DND-41 (cell line): ENCODE measurements at regions not wholly inside any gene's neighbourhood (a gene's known extent, or its start where the extent isn't known, plus 50 kb on each side); places are given as distances from the start of the nearest gene placed in this dataset.

Experiments used
- ATAC-seq: fragments of 200-7000 bp; cut with Tn5 transposase; 3 replicates; pipeline ENCODE4 v1.9.1; 2021; ENCODE audit warnings: low read depth; ENCODE audit not compliant: insufficient read depth
- DNase-seq: peaks from one replicate; pipeline ENCODE4 v3.0.0-alpha.2; 2020
- H2AFZ ChIP-seq: 2 replicates; pipeline ENCODE4 v1.6.0; 2012; ENCODE audit warnings: low read depth, low read length
- H3K27ac ChIP-seq: 2 replicates; pipeline ENCODE4 v1.5.1; 2012; ENCODE audit warnings: low read length, inconsistent platforms
- H3K27me3 ChIP-seq: fragments of 200-600 bp; sonication (generic); 2 replicates; pipeline ENCODE4 v1.6.0; 2012; ENCODE audit warnings: low read length, mild to moderate bottlenecking, inconsistent platforms; ENCODE audit not compliant: insufficient read depth, poor library complexity
- H3K36me3 ChIP-seq: 2 replicates; pipeline ENCODE4 v1.5.1; 2012; ENCODE audit warnings: low read length, inconsistent platforms; ENCODE audit not compliant: insufficient read depth
- H3K4me1 ChIP-seq: 2 replicates; pipeline ENCODE4 v1.5.1; 2012; ENCODE audit warnings: mild to moderate bottlenecking, low read length; ENCODE audit not compliant: insufficient read depth
- H3K4me2 ChIP-seq: 2 replicates; pipeline ENCODE4 v1.6.0; 2012; ENCODE audit warnings: mild to moderate bottlenecking, moderate library complexity, low read length, inconsistent platforms; ENCODE audit not compliant: insufficient read depth
- H3K4me3 ChIP-seq, 2 experiments: fragments of 200-600 bp in 1 of 2; shearing (Covaris generic) in 1 of 2; 2 replicates each; pipeline ENCODE4 v1.5.1; 2012 to 2016; ENCODE audit warnings: inconsistent platforms in 2 of 2, low read length in 2 of 2, mild to moderate bottlenecking in 2 of 2, low read depth in 1 of 2, moderate library complexity in 1 of 2
- H3K79me2 ChIP-seq: 2 replicates; pipeline ENCODE4 v1.6.0; 2012; ENCODE audit warnings: low read length, inconsistent platforms; ENCODE audit not compliant: insufficient read depth
- H3K9ac ChIP-seq: 2 replicates; pipeline ENCODE4 v1.6.0; 2012; ENCODE audit warnings: low read depth, mild to moderate bottlenecking, inconsistent platforms, low read length, moderate library complexity
- H3K9me3 ChIP-seq: 2 replicates; pipeline ENCODE4 v1.5.1; 2012; ENCODE audit warnings: low read length, moderate library complexity, mild to moderate bottlenecking, inconsistent platforms; ENCODE audit not compliant: insufficient read depth, severe bottlenecking
- H4K20me1 ChIP-seq: 2 replicates; pipeline ENCODE4 v1.6.0; 2012; ENCODE audit warnings: low read length; ENCODE audit not compliant: insufficient read depth
- CTCF ChIP-seq: IDR thresholded peaks from 2 replicates; pipeline ENCODE4 v1.5.1; 2012; ENCODE audit warnings: borderline replicate concordance, low read length, moderate library complexity, mild to moderate bottlenecking; ENCODE audit not compliant: poor library complexity, severe bottlenecking; ENCODE audit errors: extremely low read depth
- EZH2 ChIP-seq: IDR thresholded peaks from 3 replicates; pipeline ENCODE4 v1.6.1; 2012; ENCODE audit warnings: borderline replicate concordance, low read depth, mild to moderate bottlenecking, moderate library complexity, low read length, inconsistent platforms; ENCODE audit not compliant: severe bottlenecking

DNA sequence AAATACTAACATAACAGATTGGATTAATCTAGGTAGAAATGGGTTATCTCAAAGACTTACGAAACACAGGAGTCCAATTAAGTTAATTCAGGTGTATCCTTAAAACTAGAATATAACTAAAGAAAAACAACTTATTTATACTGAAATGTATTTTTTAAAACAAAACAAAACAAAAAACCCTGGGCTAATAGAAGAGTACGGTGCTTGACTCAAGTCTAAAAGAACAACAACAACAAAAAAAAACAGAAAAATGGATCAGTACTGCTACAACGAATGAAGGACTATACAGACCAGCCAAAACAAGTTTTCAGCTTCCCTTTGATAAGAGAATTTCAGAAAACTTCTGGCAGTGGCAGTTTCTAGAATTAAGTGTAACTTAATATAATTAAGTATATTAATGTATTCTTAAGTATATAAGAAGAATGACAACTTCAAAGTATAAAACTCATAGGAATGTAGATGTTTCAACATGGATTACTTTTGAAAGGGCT lies 120.1 kb upstream of the EGLN3 start:
- no peak overlapping the region for H3K27ac ChIP-seq
- peaks cover 10% of the 10 kb centered on the region for H3K4me1 ChIP-seq
- H2AFZ ChIP-seq = no peak overlapping the region
- no peaks in the 10 kb centered on the region for H3K79me2 ChIP-seq
- no peak for ATAC-seq
- TF ChIP-seq EZH2 = no peak
- TF ChIP-seq CTCF = no peak
- no peak for DNase-seq
- H3K27me3 ChIP-seq = no peaks in the 10 kb centered on the region
- no peak overlapping the region for H3K4me2 ChIP-seq
- H3K36me3 ChIP-seq = no peaks in the 10 kb centered on the region
- no peaks in the 10 kb centered on the region for H4K20me1 ChIP-seq
- H3K4me3 ChIP-seq = no peak overlapping the region
- peaks cover 9% of the 10 kb centered on the region for H3K9me3 ChIP-seq
- no peak overlapping the region for H3K9ac ChIP-seq

- no peak overlapping the region for H2AFZ ChIP-seq
- no peaks in the 10 kb centered on the region for H4K20me1 ChIP-seq
- H3K4me1 ChIP-seq = peaks cover 4% of the 10 kb centered on the region
- no peak overlapping the region for H3K4me3 ChIP-seq
- H3K27ac ChIP-seq = no peak overlapping the region
- H3K9me3 ChIP-seq = peaks cover 9% of the 10 kb centered on the region
- no peak overlapping the region for H3K9ac ChIP-seq
- no peaks in the 10 kb centered on the region for H3K27me3 ChIP-seq
- TF ChIP-seq CTCF = no peak
- TF ChIP-seq EZH2 = no peak
- ATAC-seq (no peak), DNase-seq (no peak)
- H3K36me3 ChIP-seq = no peaks in the 10 kb centered on the region
- no peak overlapping the region for H3K4me2 ChIP-seq
- no peaks in the 10 kb centered on the region for H3K79me2 ChIP-seq
Observed at GRCh38 chr14:34069854-34070582, 119.1 kb upstream of the EGLN3 start.

GRCh38 chr14:34067587-34067986 lies 116.7 kb upstream of the EGLN3 start:
- Histone ChIP-seq H3K9me3 (peaks cover 9% of the 10 kb centered on the region), H3K79me2 (no peaks in the 10 kb centered on the region), H3K27ac (no peak overlapping the region), H3K36me3 (no peaks in the 10 kb centered on the region), H3K27me3 (no peaks in the 10 kb centered on the region), H3K4me1 (no peaks in the 10 kb centered on the region), H4K20me1 (no peaks in the 10 kb centered on the region), H3K4me2 (no peak overlapping the region), H2AFZ (no peak overlapping the region), H3K9ac (no peak overlapping the region), H3K4me3 (no peak overlapping the region)
- no peak for ATAC-seq
- DNase-seq = no peak
- TF ChIP-seq CTCF = no peak
- TF ChIP-seq EZH2 = no peak
